ENCODE measurements at regions not wholly inside any gene's neighbourhood (a gene's known extent, or its start where the extent isn't known, plus 50 kb on each side); places are given as distances from the start of the nearest gene placed in this dataset.

DNA sequence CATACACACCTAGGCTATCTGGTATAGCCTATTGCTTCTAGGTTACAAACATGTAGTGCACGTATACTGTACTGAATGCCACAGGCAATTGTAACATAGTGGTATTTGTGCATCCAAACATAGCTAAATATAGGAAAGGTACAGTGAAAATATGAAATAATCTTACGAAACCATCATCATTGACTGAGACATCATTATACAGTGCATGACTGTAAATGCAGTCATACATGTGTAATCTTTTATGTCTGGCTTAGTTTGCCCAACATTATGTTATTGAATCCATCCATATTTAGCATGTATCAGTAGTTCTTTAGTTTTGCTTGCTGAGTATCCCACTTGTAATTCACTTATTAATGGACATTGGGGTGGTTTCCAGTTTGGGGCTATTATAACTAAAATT is 124.9 kb downstream of the CYLD start:
- DNase-seq, result no peak

- DNase-seq, result no peak
Measured at GRCh38 chr16:50864386-50864785, 122.5 kb downstream of the CYLD start.

GRCh38 chr16:50863644-50864144 is 121.8 kb downstream of the CYLD start:
- no peak for DNase-seq

DNA sequence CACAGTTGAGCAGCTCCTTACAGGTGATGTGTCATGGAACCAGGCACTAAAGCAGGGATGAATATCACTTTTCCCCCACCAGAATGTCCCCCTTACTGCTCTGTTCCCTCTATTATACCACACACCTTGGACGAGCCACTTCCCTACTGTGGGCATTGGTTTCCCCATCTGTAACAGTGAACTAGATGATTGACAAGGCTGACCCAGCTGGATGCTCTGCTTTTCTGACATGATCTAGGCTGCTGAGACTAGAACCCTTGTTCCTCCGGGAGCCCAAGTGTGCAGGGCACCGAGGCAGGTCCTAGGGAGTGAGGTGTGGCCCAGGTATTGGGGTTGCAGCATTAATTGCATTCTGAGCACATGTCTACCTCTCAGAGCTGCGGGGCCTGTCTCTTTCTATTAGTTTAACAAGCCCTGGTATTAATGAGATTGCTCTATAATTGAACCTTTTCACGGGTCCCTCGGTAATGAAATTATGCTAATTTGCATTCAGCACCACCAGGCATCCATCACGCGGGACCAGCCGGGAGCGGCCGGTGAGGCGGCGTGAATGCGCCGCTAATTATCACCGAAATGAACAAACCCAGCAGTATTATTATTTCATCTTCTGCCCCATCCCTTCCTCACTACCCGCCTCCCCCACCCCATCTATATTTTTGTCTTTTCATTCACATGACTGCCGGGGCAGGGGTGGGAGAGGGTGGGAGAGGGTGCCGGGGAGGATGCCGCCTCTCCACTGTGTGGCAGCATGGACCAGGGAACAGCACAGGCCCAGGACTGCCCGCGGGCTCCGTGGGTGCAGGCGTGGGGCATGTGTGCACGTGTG is 121.1 kb downstream of the CYLD start:
- no peak for DNase-seq

DNA sequence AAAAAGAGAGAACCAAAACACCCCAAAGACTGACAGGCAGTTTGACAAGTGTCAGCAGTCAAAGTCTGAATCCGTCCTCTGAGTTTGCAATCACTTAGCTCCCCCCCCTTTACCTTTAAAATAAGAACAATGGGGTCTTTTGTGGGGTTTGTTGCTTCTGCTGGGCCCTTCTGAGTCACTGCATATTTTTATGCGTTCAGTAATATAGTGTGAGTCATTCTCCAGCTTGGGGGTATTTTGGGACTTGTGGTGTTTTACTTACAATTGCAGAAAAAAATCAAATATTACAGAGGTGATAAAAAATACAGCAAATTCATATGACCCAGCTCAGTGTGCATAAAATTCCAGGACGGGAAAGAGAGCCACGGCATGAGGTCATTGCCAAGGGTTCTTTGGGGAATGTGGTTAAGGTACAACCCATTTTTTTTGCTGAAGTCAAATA is 120.1 kb downstream of the CYLD start:
- peak; percentile 2 for DNase-seq

- DNase-seq, result no peak
Measured at GRCh38 chr16:50861451-50861850, 119.6 kb downstream of the CYLD start.

DNA sequence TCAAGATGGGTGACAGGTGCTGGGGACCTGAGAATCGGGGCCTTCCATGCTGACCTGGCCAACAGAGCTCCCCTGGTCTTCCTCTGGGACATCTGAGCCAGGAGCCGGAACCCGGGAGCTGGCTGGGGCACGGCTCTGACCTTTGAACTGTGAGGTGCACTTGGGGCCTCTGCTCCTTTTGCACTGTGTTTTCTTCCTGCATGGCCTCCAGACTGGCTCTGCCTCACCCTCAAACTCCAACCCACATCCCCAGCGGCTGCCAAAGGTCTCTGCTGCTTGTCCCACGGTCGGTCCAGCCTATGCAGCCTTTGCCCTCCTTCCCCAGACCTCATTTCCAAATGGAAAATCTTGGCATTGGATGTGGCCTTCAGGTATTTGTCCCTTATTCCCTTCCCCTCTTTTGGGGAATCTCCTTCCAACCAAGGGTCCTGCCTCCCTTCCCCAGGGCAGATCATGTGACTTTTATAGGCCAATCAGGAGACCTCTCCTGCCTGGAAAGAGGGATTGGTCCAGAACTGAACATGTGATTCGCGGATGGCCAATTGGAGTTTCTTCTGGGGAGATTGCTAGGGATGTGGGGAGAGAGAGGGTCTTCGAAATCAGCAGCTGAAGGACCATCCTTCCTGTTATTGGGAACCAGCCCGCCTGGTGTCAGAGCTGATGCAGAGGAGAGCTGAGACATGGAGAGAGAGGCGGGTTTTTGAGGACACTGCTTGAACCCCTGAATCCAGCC is 117.9 kb downstream of the CYLD start:
- no peak for DNase-seq

GRCh38 chr16:50858877-50859627 is 117.2 kb downstream of the CYLD start:
- DNase-seq, result no peak

DNA sequence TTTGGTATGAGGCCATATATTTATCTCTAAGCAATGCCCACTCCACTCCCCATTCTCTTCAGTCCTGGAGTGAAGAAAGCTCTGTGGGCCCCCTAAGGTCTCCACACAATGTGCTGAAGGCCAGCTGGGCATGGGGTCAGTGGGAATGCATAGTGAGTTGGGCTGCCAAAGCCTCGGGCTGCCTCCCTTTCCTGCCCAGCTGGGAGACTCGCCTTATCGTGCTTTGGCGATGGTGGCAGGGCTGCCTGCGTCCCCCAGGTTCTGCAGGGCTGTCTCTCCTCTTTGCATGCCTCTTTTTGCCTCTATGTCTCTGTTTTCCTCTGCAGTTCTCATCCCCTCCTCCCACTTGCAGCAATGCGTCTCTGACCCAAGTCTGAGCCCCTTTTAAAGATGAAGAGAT is 116.5 kb downstream of the CYLD start:
- DNase-seq, result no peak

- DNase-seq, result no peak
Measured at GRCh38 chr16:50857881-50858280, 116.0 kb downstream of the CYLD start.

DNA sequence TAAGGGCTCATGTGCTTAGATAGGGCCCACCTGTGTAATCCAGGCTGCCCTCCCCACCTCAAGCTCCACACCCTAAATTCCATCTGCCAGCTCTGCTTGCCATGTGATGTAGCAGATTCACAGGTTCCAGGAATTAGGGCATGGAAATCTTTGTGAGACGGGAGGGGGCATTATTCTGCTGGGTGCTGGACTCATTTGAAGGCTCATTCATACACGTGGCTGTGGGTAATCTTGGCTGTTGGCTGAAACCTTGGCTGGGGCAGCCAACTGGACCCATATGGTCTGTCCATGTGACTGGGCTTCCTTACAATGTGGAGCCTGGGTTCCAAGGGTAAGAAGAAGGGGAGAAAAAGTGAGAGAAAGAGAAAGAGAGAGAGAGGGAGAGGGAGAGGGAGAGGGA is 115.1 kb downstream of the CYLD start:
- DNase-seq, result no peak

GRCh38 chr16:50853329-50853728 is 111.4 kb downstream of the CYLD start:
- DNase-seq, result no peak
